ENCODE measurements at regions not wholly inside any gene's neighbourhood (a gene's known extent, or its start where the extent isn't known, plus 50 kb on each side); places are given as distances from the start of the nearest gene placed in this dataset.

GRCh38 chr6:166742981-166743380 is 115.9 kb upstream of the RPS6KA2 start:
- TF ChIP-seq POLR2A (IDR thresholded peaks at IDR 0.05) (no peak), CTCF (IDR thresholded peaks at IDR 0.05 in 4 of 5, conservative IDR thresholded peaks at IDR 0.05 in 1 of 5) (no peak)
